ENCODE measurements at regions not wholly inside any gene's neighbourhood (a gene's known extent, or its start where the extent isn't known, plus 50 kb on each side); places are given as distances from the start of the nearest gene placed in this dataset.

- TF ChIP-seq EP300 (IDR thresholded peaks at IDR 0.05; ENCODE audit: borderline replicate concordance in 1 of 2, low read depth in 2 of 2, low read length in 2 of 2) (no peak), E2F6 (IDR thresholded peaks at IDR 0.05) (no peak), BACH1 (IDR thresholded peaks at IDR 0.05; ENCODE audit: low read length) (no peak), EGR1 (IDR thresholded peaks at IDR 0.05; ENCODE audit: borderline replicate concordance, low read depth, low read length) (no peak), GTF2F1 (IDR thresholded peaks at IDR 0.05; ENCODE audit: borderline replicate concordance, low read depth, low read length) (no peak)
These were observed 54.6 kb upstream of the TCF7 start (continued) for GRCh38 chr5:134059758-134060495.

Measured in H1 (cell line).